SK-N-MC (cell line): ENCODE measurements at regions not wholly inside any gene's neighbourhood (a gene's known extent, or its start where the extent isn't known, plus 50 kb on each side); places are given as distances from the start of the nearest gene placed in this dataset.

Source experiments
- EZH2 ChIP-seq: fragments of 200-600 bp; sonication (generic); IDR thresholded peaks from one replicate; pipeline ENCODE4 v1.6.1; 2017; ENCODE audit warnings: antibody characterized with exemption
- POLR2AphosphoS5 ChIP-seq: IDR thresholded peaks from 2 replicates; pipeline ENCODE4 v1.6.1; 2012; ENCODE audit warnings: mild to moderate bottlenecking, low read depth, low read length, borderline replicate concordance

DNA sequence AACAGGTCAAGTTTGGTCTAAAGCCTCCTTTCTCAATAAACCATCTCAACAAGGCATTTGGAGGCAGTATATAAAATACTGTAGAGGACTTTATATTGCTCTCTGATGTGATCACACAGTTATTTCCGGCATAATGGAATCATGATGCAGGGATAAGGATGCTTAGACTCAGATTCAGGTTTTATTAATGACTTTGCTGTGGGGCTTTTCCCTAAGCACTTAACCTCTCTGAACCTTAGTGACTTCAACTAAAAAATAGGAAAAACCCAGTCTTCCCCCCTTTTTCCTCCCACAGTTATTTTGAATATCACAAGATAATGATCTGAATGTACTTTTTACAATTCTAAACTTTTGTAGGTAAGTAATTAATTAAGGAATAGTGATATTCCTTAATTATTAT is 94.8 kb upstream of the TENM4 start:
- TF ChIP-seq EZH2: no peak
- TF ChIP-seq POLR2AphosphoS5: no peak
